ENCODE measurements at regions not wholly inside any gene's neighbourhood (a gene's known extent, or its start where the extent isn't known, plus 50 kb on each side); places are given as distances from the start of the nearest gene placed in this dataset.

DNA sequence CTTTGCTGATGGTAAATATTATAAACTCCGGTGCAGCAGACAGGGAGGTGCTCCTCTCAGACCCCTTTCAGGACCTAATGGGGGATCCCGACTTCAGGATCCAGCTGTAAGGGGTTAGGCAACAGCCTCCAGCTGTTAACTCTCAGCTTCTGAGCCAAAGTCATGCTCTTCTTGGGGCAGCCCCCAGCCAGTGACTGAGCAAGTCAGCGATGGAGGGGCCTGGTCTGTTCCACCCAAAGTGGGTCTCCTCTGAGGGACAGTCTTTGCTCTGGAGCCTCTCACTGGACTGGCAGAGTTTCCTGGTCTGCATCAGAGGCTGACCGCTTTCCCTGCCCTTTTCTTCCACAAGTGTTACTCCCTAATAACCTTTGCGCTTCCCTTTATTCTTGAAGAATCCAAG, 184.2 kb upstream of the DIO3 start:
- no peak for DNase-seq (ENCODE audit: insufficient read length, low spot score, missing footprints)
- no peak overlapping the region for H2AFZ ChIP-seq (ENCODE audit: low read length)
- H3K27ac ChIP-seq (ENCODE audit: low read depth, low read length), result no peak overlapping the region
- H3K79me2 ChIP-seq (ENCODE audit: insufficient read depth, low read length), result no peaks in the 10 kb centered on the region
- no peaks in the 10 kb centered on the region for H4K20me1 ChIP-seq (ENCODE audit: insufficient read depth, low read length)
- H3K27me3 ChIP-seq (ENCODE audit: insufficient read depth, low read length), result peaks cover 23% of the 10 kb centered on the region
- H3K4me1 ChIP-seq (ENCODE audit: insufficient read depth, low read length), result no peaks in the 10 kb centered on the region
- TF ChIP-seq, protein P1, sequence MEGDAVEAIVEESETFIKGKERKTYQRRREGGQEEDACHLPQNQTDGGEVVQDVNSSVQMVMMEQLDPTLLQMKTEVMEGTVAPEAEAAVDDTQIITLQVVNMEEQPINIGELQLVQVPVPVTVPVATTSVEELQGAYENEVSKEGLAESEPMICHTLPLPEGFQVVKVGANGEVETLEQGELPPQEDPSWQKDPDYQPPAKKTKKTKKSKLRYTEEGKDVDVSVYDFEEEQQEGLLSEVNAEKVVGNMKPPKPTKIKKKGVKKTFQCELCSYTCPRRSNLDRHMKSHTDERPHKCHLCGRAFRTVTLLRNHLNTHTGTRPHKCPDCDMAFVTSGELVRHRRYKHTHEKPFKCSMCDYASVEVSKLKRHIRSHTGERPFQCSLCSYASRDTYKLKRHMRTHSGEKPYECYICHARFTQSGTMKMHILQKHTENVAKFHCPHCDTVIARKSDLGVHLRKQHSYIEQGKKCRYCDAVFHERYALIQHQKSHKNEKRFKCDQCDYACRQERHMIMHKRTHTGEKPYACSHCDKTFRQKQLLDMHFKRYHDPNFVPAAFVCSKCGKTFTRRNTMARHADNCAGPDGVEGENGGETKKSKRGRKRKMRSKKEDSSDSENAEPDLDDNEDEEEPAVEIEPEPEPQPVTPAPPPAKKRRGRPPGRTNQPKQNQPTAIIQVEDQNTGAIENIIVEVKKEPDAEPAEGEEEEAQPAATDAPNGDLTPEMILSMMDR (IDR thresholded peaks at IDR 0.05; ENCODE audit: extremely low read depth, low read depth, low read length), result no peak
- no peak overlapping the region for H3K4me3 ChIP-seq (ENCODE audit: insufficient read depth, low read length)
- no peaks in the 10 kb centered on the region for H3K9me3 ChIP-seq (ENCODE audit: low read depth, low read length)
- H3K4me2 ChIP-seq (ENCODE audit: insufficient read depth, low read length), result no peak overlapping the region
- H3K36me3 ChIP-seq (ENCODE audit: insufficient read depth, low read length), result no peaks in the 10 kb centered on the region

DNA sequence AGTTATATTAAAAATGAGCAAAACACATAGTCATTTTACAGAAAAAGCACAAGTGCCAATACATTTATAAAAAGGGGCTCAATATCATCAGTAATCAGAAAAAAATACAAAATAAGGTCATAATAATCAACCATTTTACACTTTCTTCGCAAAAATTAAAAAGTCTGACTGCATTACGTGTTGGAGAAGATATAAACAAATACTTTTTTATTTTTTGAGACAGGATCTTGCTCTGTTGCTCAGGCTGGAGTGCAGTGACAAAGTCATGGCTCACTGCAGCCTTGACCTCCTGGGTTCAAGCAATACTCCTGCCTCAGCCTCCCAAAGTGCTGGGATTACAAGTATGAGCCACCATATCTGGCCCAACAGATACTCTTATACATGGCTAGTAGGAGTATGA, 181.5 kb upstream of the DIO3 start:
- Histone ChIP-seq H3K27me3 (ENCODE audit: insufficient read depth, low read length) (peaks cover 4% of the 10 kb centered on the region), H3K4me2 (ENCODE audit: insufficient read depth, low read length) (no peak overlapping the region), H3K27ac (ENCODE audit: low read depth, low read length) (no peak overlapping the region), H4K20me1 (ENCODE audit: insufficient read depth, low read length) (no peaks in the 10 kb centered on the region), H3K9me3 (ENCODE audit: low read depth, low read length) (no peaks in the 10 kb centered on the region), H2AFZ (ENCODE audit: low read length) (no peak overlapping the region), H3K4me1 (ENCODE audit: insufficient read depth, low read length) (no peaks in the 10 kb centered on the region), H3K36me3 (ENCODE audit: insufficient read depth, low read length) (no peaks in the 10 kb centered on the region), H3K79me2 (ENCODE audit: insufficient read depth, low read length) (no peaks in the 10 kb centered on the region), H3K4me3 (ENCODE audit: insufficient read depth, low read length) (no peak overlapping the region)
- TF ChIP-seq, protein P1 (IDR thresholded peaks at IDR 0.05; ENCODE audit: extremely low read depth, low read depth, low read length), result no peak
- DNase-seq (ENCODE audit: insufficient read length, low spot score, missing footprints), result no peak

DNA sequence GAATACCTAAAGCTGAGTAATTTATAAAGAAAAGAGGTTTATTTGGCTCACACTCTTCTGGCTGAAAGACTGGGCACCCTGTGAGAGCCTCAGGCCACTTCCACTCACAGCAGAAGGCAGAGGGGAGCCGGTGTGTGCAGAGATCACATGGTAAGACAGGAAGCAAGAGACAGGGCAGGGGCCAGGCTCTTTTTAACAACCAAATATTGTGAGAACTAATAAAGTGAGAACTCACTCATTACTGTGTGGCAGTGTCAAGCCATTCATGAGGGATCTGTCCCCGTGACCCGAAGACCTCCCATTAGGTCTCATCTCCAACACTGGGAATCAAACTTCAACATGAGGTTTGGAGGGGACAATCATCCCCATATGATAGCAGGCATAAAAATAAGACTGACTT, 180.8 kb upstream of the DIO3 start:
- Histone ChIP-seq H3K4me1 (ENCODE audit: insufficient read depth, low read length) (no peaks in the 10 kb centered on the region), H2AFZ (ENCODE audit: low read length) (no peak overlapping the region), H3K27me3 (ENCODE audit: insufficient read depth, low read length) (peaks cover 3% of the 10 kb centered on the region), H3K36me3 (ENCODE audit: insufficient read depth, low read length) (no peaks in the 10 kb centered on the region), H3K9me3 (ENCODE audit: low read depth, low read length) (no peaks in the 10 kb centered on the region), H3K4me3 (ENCODE audit: insufficient read depth, low read length) (no peak overlapping the region), H3K27ac (ENCODE audit: low read depth, low read length) (no peak overlapping the region), H3K79me2 (ENCODE audit: insufficient read depth, low read length) (no peaks in the 10 kb centered on the region), H4K20me1 (ENCODE audit: insufficient read depth, low read length) (no peaks in the 10 kb centered on the region), H3K4me2 (ENCODE audit: insufficient read depth, low read length) (no peak overlapping the region)
- TF ChIP-seq, protein P1 (IDR thresholded peaks at IDR 0.05; ENCODE audit: extremely low read depth, low read depth, low read length), result no peak
- DNase-seq (ENCODE audit: insufficient read length, low spot score, missing footprints), result no peak

DNA sequence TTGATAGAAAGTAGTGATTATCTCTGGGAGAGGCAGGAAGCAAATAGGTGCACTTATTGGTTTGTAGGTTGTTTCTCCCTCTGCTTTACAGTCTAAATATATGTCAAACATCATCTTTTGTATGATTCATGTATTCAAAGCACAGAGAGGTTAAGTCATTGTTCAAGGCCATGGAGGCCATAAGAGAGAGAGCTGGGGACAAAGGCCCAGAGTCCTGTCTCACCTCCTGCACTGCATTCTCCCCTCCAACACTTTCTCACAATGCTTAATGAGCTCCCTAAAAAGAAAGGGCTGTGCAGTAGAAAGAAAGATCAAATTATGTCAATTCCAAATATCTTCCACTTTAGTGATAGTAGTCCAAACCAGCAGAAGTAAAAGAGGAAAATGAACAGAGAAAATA, 180.4 kb upstream of the DIO3 start:
- no peaks in the 10 kb centered on the region for H4K20me1 ChIP-seq (ENCODE audit: insufficient read depth, low read length)
- no peaks in the 10 kb centered on the region for H3K9me3 ChIP-seq (ENCODE audit: low read depth, low read length)
- no peak overlapping the region for H3K4me3 ChIP-seq (ENCODE audit: insufficient read depth, low read length)
- H2AFZ ChIP-seq (ENCODE audit: low read length), result no peak overlapping the region
- H3K27me3 ChIP-seq (ENCODE audit: insufficient read depth, low read length), result peaks cover 3% of the 10 kb centered on the region
- H3K4me2 ChIP-seq (ENCODE audit: insufficient read depth, low read length), result no peak overlapping the region
- no peaks in the 10 kb centered on the region for H3K79me2 ChIP-seq (ENCODE audit: insufficient read depth, low read length)
- no peak overlapping the region for H3K27ac ChIP-seq (ENCODE audit: low read depth, low read length)
- TF ChIP-seq, protein P1 (IDR thresholded peaks at IDR 0.05; ENCODE audit: extremely low read depth, low read depth, low read length), result no peak
- DNase-seq (ENCODE audit: insufficient read length, low spot score, missing footprints), result no peak
- H3K36me3 ChIP-seq (ENCODE audit: insufficient read depth, low read length), result no peaks in the 10 kb centered on the region
- no peaks in the 10 kb centered on the region for H3K4me1 ChIP-seq (ENCODE audit: insufficient read depth, low read length)
